Endothelial cell of umbilical vein (primary cell): ENCODE measurements at regions not wholly inside any gene's neighbourhood (a gene's known extent, or its start where the extent isn't known, plus 50 kb on each side); places are given as distances from the start of the nearest gene placed in this dataset.

Experiments
- BruUV-seq: library from RNA; stranded (reverse); fragments of 400-500 nt; replicated peaks from 2 replicates; lab custom pipeline; 2021; lab: Mats Ljungman, UMichigan
- CTCF ChIA-PET: fragments of 300-600, 350-600 bp; sonication (Branson Sonifier 250); formaldehyde crosslinking; loops from one replicate; lab custom pipeline; 2021; ENCODE audit warnings: antibody characterized with exemption, inconsistent platforms; lab: Charles Lee
- POLR2A ChIA-PET: fragments of 300-600, 350-600 bp; sonication (Branson Sonifier 250); formaldehyde crosslinking; loops from one replicate; lab custom pipeline; 2021; ENCODE audit warnings: antibody characterized with exemption, inconsistent platforms; lab: Charles Lee
- DNase-seq: peaks from one replicate; pipeline ENCODE4 v3.0.0-alpha.2; 2011; ENCODE audit warnings: low read depth, low spot score
- FAIRE-seq: peaks from 2 replicates; lab custom pipeline; 2011; peaks lifted over from hg19 to GRCh38; lab: Jason Lieb, UNC
- H2AFZ ChIP-seq: 2 replicates; pipeline ENCODE4 v1.6.0; 2012; ENCODE audit warnings: low read depth, low read length, control low read depth, inconsistent platforms
- H3K27ac ChIP-seq: 2 replicates; pipeline ENCODE4 v1.5.1; 2011; ENCODE audit warnings: low read depth, mild to moderate bottlenecking, control low read depth, low read length, moderate library complexity; ENCODE audit not compliant: insufficient read depth
- H3K27me3 ChIP-seq, 2 experiments: 2 replicates each; pipeline versions ENCODE4 v1.6.0 to v1.6.1; 2011; ENCODE audit warnings: low read length in 2 of 2, mixed read lengths in 1 of 2; ENCODE audit not compliant: control insufficient read depth in 2 of 2, insufficient read depth in 2 of 2
- H3K36me3 ChIP-seq, 2 experiments: 2 replicates in 1 of 2; 3 replicates in 1 of 2; pipeline ENCODE4 v1.5.1; 2011; ENCODE audit warnings: low read length in 2 of 2, mild to moderate bottlenecking in 1 of 2, moderate library complexity in 1 of 2; ENCODE audit not compliant: control insufficient read depth in 2 of 2, insufficient read depth in 2 of 2; ENCODE audit errors: extremely low read depth in 1 of 2
- H3K4me1 ChIP-seq: 3 replicates; pipeline ENCODE4 v1.5.1; 2011; ENCODE audit warnings: mild to moderate bottlenecking, low read length; ENCODE audit not compliant: control insufficient read depth, insufficient read depth; ENCODE audit errors: extremely low read depth
- H3K4me2 ChIP-seq: 2 replicates; pipeline ENCODE4 v1.6.1; 2011; ENCODE audit warnings: low read length, control low read depth, mixed read lengths; ENCODE audit not compliant: insufficient read depth
- H3K4me3 ChIP-seq, 3 experiments: fragments of 200-600 bp in 1 of 3; sonication (generic), shearing (Covaris generic) in 1 of 3; replicated peaks in 1 of 3; 2 replicates each; pipeline ENCODE4 v1.5.1; 2011 to 2016; ENCODE audit warnings: control low read depth in 3 of 3, low read length in 3 of 3, mild to moderate bottlenecking in 2 of 3, inconsistent platforms in 1 of 3, low read depth in 1 of 3, moderate library complexity in 1 of 3; ENCODE audit not compliant: insufficient read depth in 1 of 3
- H3K79me2 ChIP-seq: 2 replicates; pipeline ENCODE4 v1.6.0; 2012; ENCODE audit warnings: low read length, inconsistent platforms; ENCODE audit not compliant: control insufficient read depth, insufficient read depth
- H3K9ac ChIP-seq: replicated peaks from 2 replicates; pipeline ENCODE3; 2011; ENCODE audit warnings: low read length, control low read depth; ENCODE audit not compliant: insufficient read depth; ENCODE audit errors: extremely low read depth
- H3K9me1 ChIP-seq: replicated peaks from 3 replicates; pipeline ENCODE4 v1.6.0; 2011; ENCODE audit warnings: mild to moderate bottlenecking, low read length; ENCODE audit not compliant: control insufficient read depth, insufficient read depth; ENCODE audit errors: extremely low read depth
- H3K9me3 ChIP-seq: replicated peaks from 2 replicates; pipeline ENCODE4 v1.5.1; 2012; ENCODE audit warnings: low read length, inconsistent platforms; ENCODE audit not compliant: control insufficient read depth, insufficient read depth
- H4K20me1 ChIP-seq: replicated peaks from 2 replicates; pipeline ENCODE3; 2011; ENCODE audit warnings: mild to moderate bottlenecking, low read length; ENCODE audit not compliant: control insufficient read depth, insufficient read depth; ENCODE audit errors: extremely low read depth
- EZH2 ChIP-seq: IDR thresholded peaks from 2 replicates; pipeline ENCODE4 v1.6.1; 2012; ENCODE audit warnings: borderline replicate concordance, low read depth, mild to moderate bottlenecking, moderate library complexity, low read length, inconsistent platforms; ENCODE audit not compliant: severe bottlenecking
- FOS ChIP-seq: IDR thresholded peaks from 2 replicates; pipeline ENCODE4 v1.6.1; 2011; ENCODE audit warnings: mild to moderate bottlenecking, low read length, moderate library complexity, borderline replicate concordance; ENCODE audit not compliant: insufficient read depth
- GATA2 ChIP-seq: IDR thresholded peaks from 2 replicates; pipeline ENCODE4 v1.7.0; 2011; ENCODE audit warnings: low read depth, mild to moderate bottlenecking, moderate library complexity, mixed read lengths, low read length; ENCODE audit not compliant: insufficient read length, insufficient read depth
- JUN ChIP-seq: IDR thresholded peaks from 2 replicates; pipeline ENCODE4 v1.6.1; 2011; ENCODE audit warnings: borderline replicate concordance, low read depth; ENCODE audit not compliant: insufficient read length, insufficient read depth
- MAX ChIP-seq: IDR thresholded peaks from 2 replicates; pipeline ENCODE4 v1.6.1; 2011; ENCODE audit not compliant: insufficient read depth, insufficient read length
- MYC ChIP-seq: IDR thresholded peaks from one replicate; pipeline ENCODE4 v1.6.1; 2011; ENCODE audit warnings: mild to moderate bottlenecking, low read depth, low read length
- POLR2A ChIP-seq: IDR thresholded peaks from 2 replicates; pipeline ENCODE4 v1.6.1; 2012; ENCODE audit warnings: low read depth, mild to moderate bottlenecking, control low read depth, low read length
- POLR2AphosphoS5 ChIP-seq: IDR thresholded peaks from 2 replicates; pipeline ENCODE4 v1.6.1; 2012; ENCODE audit warnings: low read depth, mild to moderate bottlenecking, control low read depth, low read length, moderate library complexity; ENCODE audit not compliant: insufficient read depth
- dilution Hi-C: fragments of 300-500 bp; cut with MboI; formaldehyde crosslinking; loops from one replicate; pipeline ENCODE4 v1.15.0; 2019; ENCODE audit warnings: low sequenced_read_pairs; ENCODE audit not compliant: extremely low pct_ligation_motif_present
- intact Hi-C: fragments of 100-400 bp; cut with micrococcal nuclease; formaldehyde crosslinking; loops from one replicate; pipeline ENCODE4 v1.10.0; 2022
- TF ChIP-seq, protein P1 (sequence below), 2 donors: IDR thresholded peaks; 1 replicate in 1 of 2; 2 replicates in 1 of 2; pipeline ENCODE4 v1.5.1; 2011; ENCODE audit warnings: low read length in 2 of 2, mild to moderate bottlenecking in 2 of 2, moderate library complexity in 2 of 2, control low read depth in 1 of 2, inconsistent platforms in 1 of 2, low read depth in 1 of 2; ENCODE audit not compliant: insufficient read depth in 1 of 2; ENCODE audit errors: extremely low read depth in 1 of 2

GRCh38 chr4:12875640-12876243 lies 608.4 kb downstream of the RAB28 start:
- no peak overlapping the region for H3K4me3 ChIP-seq
- H4K20me1 ChIP-seq: no peaks in the 10 kb centered on the region
- H3K79me2 ChIP-seq: no peaks in the 10 kb centered on the region
- dilution Hi-C loops: no loop called here
- no peaks in the 10 kb centered on the region for H3K36me3 ChIP-seq
- TF ChIP-seq MAX: no peak
- no peak for TF ChIP-seq MYC
- no peak for TF ChIP-seq EZH2
- TF ChIP-seq GATA2: no peak
- no peak overlapping the region for H2AFZ ChIP-seq
- FAIRE-seq: no peak
- CTCF ChIA-PET: no interaction called here
- no TSS peak for BruUV-seq
- no peak overlapping the region for H3K9ac ChIP-seq
- H3K9me1 ChIP-seq: no peaks in the 10 kb centered on the region
- intact Hi-C loops: no loop called here
- POLR2A ChIA-PET: no interaction called here
- no peak for DNase-seq
- H3K27ac ChIP-seq: no peak overlapping the region
- H3K4me1 ChIP-seq: no peaks in the 10 kb centered on the region
- peaks cover 2% of the 10 kb centered on the region for H3K9me3 ChIP-seq
- no peaks in the 10 kb centered on the region for H3K27me3 ChIP-seq
- H3K4me2 ChIP-seq: no peak overlapping the region

- POLR2A ChIA-PET: no interaction called here
- no TSS peak for BruUV-seq
- CTCF ChIA-PET: no interaction called here
Measured at GRCh38 chr4:12873351-12873750, 610.8 kb downstream of the RAB28 start.

More at GRCh38 chr4:12873351-12873750, 610.8 kb downstream of the RAB28 start:
- Histone ChIP-seq H3K36me3 (no peaks in the 10 kb centered on the region), H3K4me2 (no peak overlapping the region), H3K4me1 (no peaks in the 10 kb centered on the region), H2AFZ (no peak overlapping the region), H4K20me1 (no peaks in the 10 kb centered on the region), H3K27me3 (no peaks in the 10 kb centered on the region), H3K9ac (no peak overlapping the region), H3K79me2 (no peaks in the 10 kb centered on the region), H3K27ac (no peak overlapping the region), H3K9me3 (no peaks in the 10 kb centered on the region), H3K9me1 (no peaks in the 10 kb centered on the region), H3K4me3 (no peak overlapping the region)
- TF ChIP-seq GATA2: no peak
- no peak for TF ChIP-seq MYC
- no peak for TF ChIP-seq EZH2
- no peak for TF ChIP-seq MAX
- no peak for TF ChIP-seq FOS
- no peak for TF ChIP-seq POLR2A
- TF ChIP-seq POLR2AphosphoS5: no peak
- TF ChIP-seq JUN: no peak
- TF ChIP-seq, protein P1, sequence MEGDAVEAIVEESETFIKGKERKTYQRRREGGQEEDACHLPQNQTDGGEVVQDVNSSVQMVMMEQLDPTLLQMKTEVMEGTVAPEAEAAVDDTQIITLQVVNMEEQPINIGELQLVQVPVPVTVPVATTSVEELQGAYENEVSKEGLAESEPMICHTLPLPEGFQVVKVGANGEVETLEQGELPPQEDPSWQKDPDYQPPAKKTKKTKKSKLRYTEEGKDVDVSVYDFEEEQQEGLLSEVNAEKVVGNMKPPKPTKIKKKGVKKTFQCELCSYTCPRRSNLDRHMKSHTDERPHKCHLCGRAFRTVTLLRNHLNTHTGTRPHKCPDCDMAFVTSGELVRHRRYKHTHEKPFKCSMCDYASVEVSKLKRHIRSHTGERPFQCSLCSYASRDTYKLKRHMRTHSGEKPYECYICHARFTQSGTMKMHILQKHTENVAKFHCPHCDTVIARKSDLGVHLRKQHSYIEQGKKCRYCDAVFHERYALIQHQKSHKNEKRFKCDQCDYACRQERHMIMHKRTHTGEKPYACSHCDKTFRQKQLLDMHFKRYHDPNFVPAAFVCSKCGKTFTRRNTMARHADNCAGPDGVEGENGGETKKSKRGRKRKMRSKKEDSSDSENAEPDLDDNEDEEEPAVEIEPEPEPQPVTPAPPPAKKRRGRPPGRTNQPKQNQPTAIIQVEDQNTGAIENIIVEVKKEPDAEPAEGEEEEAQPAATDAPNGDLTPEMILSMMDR (IDR thresholded peaks at IDR 0.05; ENCODE audit: extremely low read depth in 1 of 2, insufficient read depth in 1 of 2, low read depth in 1 of 2, low read length in 2 of 2): no peak
- no peak for DNase-seq
- intact Hi-C loops: no loop called here
- FAIRE-seq: no peak
- dilution Hi-C loops: no loop called here
